H1 (cell line): ENCODE measurements at regions not wholly inside any gene's neighbourhood (a gene's known extent, or its start where the extent isn't known, plus 50 kb on each side); places are given as distances from the start of the nearest gene placed in this dataset.

Experiments used
- CTCF ChIA-PET: fragments of 300-600 bp; sonication (Branson Sonifier 250); formaldehyde crosslinking; loops from one replicate; lab custom pipeline; 2021; ENCODE audit not compliant: partially characterized antibody; lab: Charles Lee
- POLR2A ChIA-PET: fragments of 300-600 bp; sonication (Branson Sonifier 250); formaldehyde crosslinking; loops from one replicate; lab custom pipeline; 2021; ENCODE audit warnings: inconsistent platforms; ENCODE audit not compliant: partially characterized antibody; lab: Charles Lee
- DNase-seq, 2 experiments: peaks; one replicate each; pipeline versions ENCODE4 v3.0.0 to v3.0.0-alpha.2; 2010 to 2022; ENCODE audit warnings: low spot score in 2 of 2, low read depth in 1 of 2, mixed read lengths in 1 of 2
- FAIRE-seq: peaks from 2 replicates; lab custom pipeline; 2011; peaks lifted over from hg19 to GRCh38; lab: Jason Lieb, UNC
- H2AFZ ChIP-seq: 2 replicates; pipeline ENCODE4 v1.8.1; 2012; ENCODE audit warnings: low read length, inconsistent platforms
- H2AK5ac ChIP-seq: 2 replicates; pipeline ENCODE4 v1.6.1; 2013; ENCODE audit warnings: low read depth, low read length
- H2BK120ac ChIP-seq: replicated peaks from 2 replicates; pipeline ENCODE3; 2013; ENCODE audit warnings: low read depth, low read length, inconsistent platforms
- H2BK12ac ChIP-seq: 2 replicates; pipeline ENCODE4 v1.6.1; 2013; ENCODE audit warnings: low read depth, low read length
- H2BK15ac ChIP-seq: 2 replicates; pipeline ENCODE4 v1.6.1; 2013; ENCODE audit warnings: low read length
- H2BK20ac ChIP-seq: 2 replicates; pipeline ENCODE4 v1.6.1; 2013; ENCODE audit warnings: low read length
- H2BK5ac ChIP-seq: 2 replicates; pipeline ENCODE4 v1.6.1; 2013; ENCODE audit warnings: low read depth, low read length
- H3K14ac ChIP-seq: 2 replicates; pipeline ENCODE4 v1.6.1; 2013; ENCODE audit warnings: inconsistent platforms; ENCODE audit not compliant: insufficient read length
- H3K18ac ChIP-seq: 2 replicates; pipeline ENCODE4 v1.6.1; 2013; ENCODE audit warnings: low read length; ENCODE audit errors: extremely low read depth
- H3K23ac ChIP-seq: 2 replicates; pipeline ENCODE4 v1.6.1; 2013; ENCODE audit warnings: inconsistent platforms; ENCODE audit not compliant: insufficient read length
- H3K23me2 ChIP-seq: 2 replicates; pipeline ENCODE4 v1.6.1; 2013; ENCODE audit warnings: low read depth, low read length
- H3K27ac ChIP-seq: 2 replicates; pipeline ENCODE4 v1.6.1; 2011; ENCODE audit warnings: low read depth, low read length, inconsistent platforms
- H3K27me3 ChIP-seq, 4 experiments: replicated peaks in 1 of 4; 1 replicate in 1 of 4; 2 replicates in 3 of 4; pipeline versions ENCODE4 v1.6.1 to v1.8.1; 2011 to 2013; ENCODE audit warnings: low read length in 3 of 4, mild to moderate bottlenecking in 3 of 4, inconsistent platforms in 2 of 4, mixed read lengths in 2 of 4, moderate library complexity in 1 of 4; ENCODE audit not compliant: control insufficient read depth in 3 of 4, insufficient read depth in 3 of 4; ENCODE audit errors: extremely low read depth in 1 of 4
- H3K36me3 ChIP-seq, 4 experiments: 2 replicates each; pipeline versions ENCODE4 v1.6.1 to v1.8.1; 2011 to 2013; ENCODE audit warnings: mild to moderate bottlenecking in 4 of 4, low read length in 3 of 4, moderate library complexity in 2 of 4, control low read depth in 1 of 4, inconsistent platforms in 1 of 4; ENCODE audit not compliant: insufficient read depth in 4 of 4, control insufficient read depth in 2 of 4
- H3K4ac ChIP-seq: replicated peaks from 2 replicates; pipeline ENCODE3; 2013; ENCODE audit warnings: low read length, low read depth, mixed read lengths, inconsistent platforms; ENCODE audit not compliant: insufficient read length
- H3K4me1 ChIP-seq, 4 experiments: replicated peaks in 1 of 4; 1 replicate in 1 of 4; 2 replicates in 3 of 4; pipeline versions ENCODE4 v1.6.1 to v1.8.1; 2011 to 2013; ENCODE audit warnings: low read length in 3 of 4, inconsistent platforms in 2 of 4, mixed read lengths in 1 of 4; ENCODE audit not compliant: insufficient read depth in 4 of 4, control insufficient read depth in 3 of 4
- H3K4me2 ChIP-seq, 2 experiments: 2 replicates each; pipeline versions ENCODE4 v1.6.1 to v1.8.1; 2011 to 2013; ENCODE audit warnings: low read depth in 2 of 2, low read length in 2 of 2, control low read depth in 1 of 2, inconsistent platforms in 1 of 2, mild to moderate bottlenecking in 1 of 2; ENCODE audit not compliant: insufficient read depth in 1 of 2
- H3K4me3 ChIP-seq, 4 experiments: fragments of 200-600, 300-600 bp in 1 of 4; sonication (generic), shearing (Covaris generic), sonication (Bioruptor Twin) in 1 of 4; 2 replicates each; pipeline versions ENCODE4 v1.5.1 to v1.8.1; 2011 to 2016; ENCODE audit warnings: low read length in 4 of 4, low read depth in 3 of 4, control low read depth in 2 of 4, inconsistent platforms in 2 of 4, mild to moderate bottlenecking in 2 of 4, mixed read lengths in 1 of 4, moderate library complexity in 1 of 4; ENCODE audit not compliant: insufficient read depth in 2 of 4; ENCODE audit errors: extremely low read depth in 1 of 4
- H3K56ac ChIP-seq: replicated peaks from 2 replicates; pipeline ENCODE3; 2013; ENCODE audit warnings: low read depth, mild to moderate bottlenecking, mixed read lengths, low read length, inconsistent platforms; ENCODE audit not compliant: insufficient read length
- H3K79me1 ChIP-seq: 2 replicates; pipeline ENCODE4 v1.6.1; 2013; ENCODE audit warnings: low read depth, low read length, control low read depth
- H3K79me2 ChIP-seq, 2 experiments: 2 replicates each; pipeline versions ENCODE4 v1.6.1 to v1.8.1; 2012 to 2013; ENCODE audit warnings: low read length in 2 of 2, mild to moderate bottlenecking in 2 of 2, inconsistent platforms in 1 of 2; ENCODE audit not compliant: insufficient read depth in 2 of 2, control insufficient read depth in 1 of 2
- H3K9ac ChIP-seq, 4 experiments: replicated peaks in 1 of 4; 1 replicate in 1 of 4; 2 replicates in 3 of 4; pipeline versions ENCODE4 v1.6.1 to v1.8.1; 2011 to 2013; ENCODE audit warnings: low read depth in 3 of 4, low read length in 3 of 4, control low read depth in 2 of 4, mild to moderate bottlenecking in 2 of 4, moderate library complexity in 2 of 4, inconsistent platforms in 1 of 4; ENCODE audit errors: extremely low read depth in 1 of 4
- H3K9me3 ChIP-seq, 2 experiments: 2 replicates each; pipeline versions ENCODE4 v1.6.1 to v1.8.1; 2012 to 2013; ENCODE audit warnings: mild to moderate bottlenecking in 2 of 2, moderate library complexity in 2 of 2, control low read depth in 1 of 2, inconsistent platforms in 1 of 2, low read depth in 1 of 2, low read length in 1 of 2, mixed read lengths in 1 of 2; ENCODE audit not compliant: insufficient read depth in 2 of 2
- H4K20me1 ChIP-seq, 2 experiments: replicated peaks in 1 of 2; 2 replicates each; pipeline versions ENCODE3 to v1.8.1; 2011 to 2013; ENCODE audit warnings: inconsistent platforms in 2 of 2, low read length in 2 of 2, mild to moderate bottlenecking in 1 of 2; ENCODE audit not compliant: insufficient read depth in 2 of 2, control insufficient read depth in 1 of 2
- H4K5ac ChIP-seq: 2 replicates; pipeline ENCODE4 v1.6.1; 2013; ENCODE audit warnings: low read length, low read depth, mixed read lengths, inconsistent platforms; ENCODE audit not compliant: insufficient read length
- H4K8ac ChIP-seq: 2 replicates; pipeline ENCODE4 v1.8.0; 2013; ENCODE audit warnings: mild to moderate bottlenecking, moderate library complexity, low read length, inconsistent platforms; ENCODE audit not compliant: insufficient read depth; ENCODE audit errors: extremely low read depth
- H4K91ac ChIP-seq: replicated peaks from 2 replicates; pipeline ENCODE3; 2013; ENCODE audit warnings: low read length, mixed read lengths, inconsistent platforms; ENCODE audit not compliant: insufficient read length
- CTCF ChIP-seq, 3 experiments: IDR thresholded peaks; 1 replicate in 2 of 3; 2 replicates in 1 of 3; pipeline versions ENCODE4 v1.5.1 to v1.6.1; 2011; ENCODE audit warnings: low read length in 3 of 3, mild to moderate bottlenecking in 3 of 3, inconsistent platforms in 2 of 3, low read depth in 1 of 3, moderate library complexity in 1 of 3; ENCODE audit not compliant: insufficient read depth in 1 of 3; ENCODE audit errors: control extremely low read depth in 1 of 3
- JUN ChIP-seq: IDR thresholded peaks from 2 replicates; pipeline ENCODE4 v1.6.1; 2011; ENCODE audit warnings: low read depth, mild to moderate bottlenecking, improper control_type of control experiment, low read length
- KDM1A ChIP-seq: fragments of 200-600, 300-600 bp; sonication (generic); IDR thresholded peaks from 2 replicates; pipeline ENCODE4 v1.7.1; 2016; ENCODE audit warnings: mild to moderate bottlenecking, low read length, borderline replicate concordance
- KDM5A ChIP-seq: fragments of 200-600 bp; IDR thresholded peaks from 2 replicates; pipeline ENCODE4 v1.7.1; 2012; ENCODE audit warnings: mild to moderate bottlenecking, low read length, inconsistent platforms, mixed read lengths
- MAX ChIP-seq: IDR thresholded peaks from 2 replicates; pipeline ENCODE4 v1.6.1; 2012; ENCODE audit warnings: inconsistent platforms
- RNF2 ChIP-seq: fragments of 200-900, 300-1000 bp; sonication (generic); IDR thresholded peaks from 2 replicates; pipeline ENCODE4 v1.7.1; 2016; ENCODE audit warnings: borderline replicate concordance, low read depth, mild to moderate bottlenecking, antibody characterized with exemption, low read length; ENCODE audit not compliant: poor library complexity, severe bottlenecking; ENCODE audit errors: missing control alignments
- SP2 ChIP-seq: IDR thresholded peaks from 2 replicates; pipeline ENCODE4 v1.6.1; 2012; ENCODE audit warnings: mild to moderate bottlenecking, low read length, inconsistent platforms
- SUZ12 ChIP-seq: fragments of 200-600 bp; sonication (generic); IDR thresholded peaks from 2 replicates; pipeline ENCODE4 v1.6.1; 2012; ENCODE audit warnings: mild to moderate bottlenecking, inconsistent platforms, low read length, moderate library complexity, mixed read lengths
- TAF1 ChIP-seq: IDR thresholded peaks from 2 replicates; pipeline ENCODE4 v1.6.1; 2011; ENCODE audit warnings: mild to moderate bottlenecking, low read depth, low read length
- USF2 ChIP-seq: IDR thresholded peaks from 2 replicates; pipeline ENCODE4 v1.6.1; 2011; ENCODE audit warnings: low read length, improper control_type of control experiment
- ZNF274 ChIP-seq: IDR thresholded peaks from 2 replicates; pipeline ENCODE4 v1.7.0; 2012; ENCODE audit warnings: low read length, borderline replicate concordance; ENCODE audit errors: extremely low read depth
- WGBS, 2 experiments: shearing (Covaris generic) in 1 of 2; methylation state at CpG; one replicate each; pipeline versions ENCODE4 v1.1.6 to v1.1.7; 2013 to 2015; ENCODE audit warnings: low lambda C conversion rate in 2 of 2, mixed read lengths in 2 of 2, inconsistent platforms in 1 of 2, low coverage in 1 of 2, missing lambda C conversion rate in 1 of 2; ENCODE audit not compliant: insufficient replicate concordance in 2 of 2, insufficient coverage in 1 of 2, insufficient read length in 1 of 2; ENCODE audit errors: extremely low coverage in 1 of 2, missing lambda C conversion rate in 1 of 2; 5-methylcytosine and 5-hydroxymethylcytosine counted together

GRCh38 chr2:228768818-228769217 lies 502.3 kb downstream of the PID1 start:
- FAIRE-seq (no peak), DNase-seq (no peak)
- no peaks in the 10 kb centered on the region; the same call in 1 of the 2 replicates for H3K23me2 ChIP-seq
- H2BK20ac ChIP-seq = no peak overlapping the region
- no peak overlapping the region for H3K9ac ChIP-seq
- H2BK5ac ChIP-seq = no peak overlapping the region
- no peaks in the 10 kb centered on the region for H3K4me1 ChIP-seq
- no peak overlapping the region for H3K4me3 ChIP-seq
- no peak overlapping the region for H2AK5ac ChIP-seq
- no peaks in the 10 kb centered on the region for H3K27me3 ChIP-seq
- no peaks in the 10 kb centered on the region for H4K20me1 ChIP-seq
- H3K9me3 ChIP-seq = no peaks in the 10 kb centered on the region
- H3K79me2 ChIP-seq = no peaks in the 10 kb centered on the region
- no peak overlapping the region for H4K91ac ChIP-seq
- no peak overlapping the region for H2BK120ac ChIP-seq
- no peak overlapping the region for H3K27ac ChIP-seq
- H3K56ac ChIP-seq = no peak overlapping the region
- no peak overlapping the region for H4K5ac ChIP-seq
- ChIA-PET CTCF (no interaction called here), POLR2A (no interaction called here)
- H2AFZ ChIP-seq = no peak overlapping the region
- no peaks in the 10 kb centered on the region for H3K79me1 ChIP-seq
- H3K36me3 ChIP-seq = no peaks in the 10 kb centered on the region
- no peak overlapping the region for H3K23ac ChIP-seq
- 100% methylated on average over 1 of the region's 1 CpG; no CpG with 5 or more reads in 1 of the 2 experiments for WGBS, 2 experiments
- no peak overlapping the region for H2BK15ac ChIP-seq
- no peak overlapping the region for H3K18ac ChIP-seq
- H3K14ac ChIP-seq = no peak overlapping the region
- no peak overlapping the region for H2BK12ac ChIP-seq
- H3K4me2 ChIP-seq = no peak overlapping the region
- no peak overlapping the region for H4K8ac ChIP-seq
- H3K4ac ChIP-seq = no peak overlapping the region
- TF ChIP-seq MAX = no peak
- TF ChIP-seq RNF2 = no peak
- no peak for TF ChIP-seq USF2
- TF ChIP-seq CTCF (IDR thresholded peaks at IDR 0.05; ENCODE audit: control extremely low read depth in 1 of 3, insufficient read depth in 1 of 3, low read depth in 1 of 3, low read length in 3 of 3) = no peak
- TF ChIP-seq TAF1 = no peak
- no peak for TF ChIP-seq SUZ12
- no peak for TF ChIP-seq SP2
- TF ChIP-seq JUN = no peak
- TF ChIP-seq ZNF274 = no peak
- no peak for TF ChIP-seq KDM5A
- no peak for TF ChIP-seq KDM1A
